GM21515 (cell line): ENCODE measurements at regions not wholly inside any gene's neighbourhood (a gene's known extent, or its start where the extent isn't known, plus 50 kb on each side); places are given as distances from the start of the nearest gene placed in this dataset.
"Not testable (repeated sequence)": the region's sequence is repeated elsewhere in the genome, so short reads cannot be mapped to it uniquely, and the experiment has no call there.

Experiments used
- ATAC-seq: cut with Tn5 transposase; IDR thresholded peaks from one replicate; pipeline ENCODE4 v1.9.1; 2021; ENCODE audit not compliant: unreplicated experiment

GRCh38 chr3:106071306-106071705 is 202.5 kb upstream of the CBLB start:
- ATAC-seq, result no peak

GRCh38 chr3:106072596-106072995 is 203.8 kb upstream of the CBLB start:
- ATAC-seq, result not testable (repeated sequence)

GRCh38 chr3:106073806-106074205 is 205.0 kb upstream of the CBLB start:
- ATAC-seq, result not testable (repeated sequence)

GRCh38 chr3:106075731-106076130 is 206.9 kb upstream of the CBLB start:
- ATAC-seq, result not testable (repeated sequence)

GRCh38 chr3:106078635-106079034 is 209.8 kb upstream of the CBLB start:
- no peak for ATAC-seq

- no peak for ATAC-seq
Measured at GRCh38 chr3:106082616-106083015, 213.8 kb upstream of the CBLB start.

- ATAC-seq, result no peak
Measured at GRCh38 chr3:106083207-106083606, 214.4 kb upstream of the CBLB start.

GRCh38 chr3:106083854-106084253 is 215.0 kb upstream of the CBLB start:
- ATAC-seq, result no peak

- ATAC-seq, result no peak
Measured at GRCh38 chr3:106086038-106086437, 217.2 kb upstream of the CBLB start.

GRCh38 chr3:106086636-106087035 is 217.8 kb upstream of the CBLB start:
- no peak for ATAC-seq

- ATAC-seq, result no peak
Measured at GRCh38 chr3:106088304-106088703, 219.5 kb upstream of the CBLB start.

- ATAC-seq, result no peak
Measured at GRCh38 chr3:106088899-106089298, 220.1 kb upstream of the CBLB start.

GRCh38 chr3:106089806-106090205 is 221.0 kb upstream of the CBLB start:
- no peak for ATAC-seq

GRCh38 chr3:106092792-106093191 is 224.0 kb upstream of the CBLB start:
- ATAC-seq, result no peak

GRCh38 chr3:106093616-106094015 is 224.8 kb upstream of the CBLB start:
- ATAC-seq, result no peak

- ATAC-seq, result no peak
Measured at GRCh38 chr3:106097817-106098435, 229.1 kb upstream of the CBLB start.

GRCh38 chr3:106103383-106103782 is 234.6 kb upstream of the CBLB start:
- ATAC-seq, result no peak

- ATAC-seq, result no peak
Measured at GRCh38 chr3:106104078-106104477, 235.3 kb upstream of the CBLB start.

GRCh38 chr3:106108925-106109324 is 240.1 kb upstream of the CBLB start:
- ATAC-seq, result no peak

GRCh38 chr3:106112561-106112960 is 243.7 kb upstream of the CBLB start:
- ATAC-seq, result not testable (repeated sequence)

GRCh38 chr3:106113747-106114146 is 244.9 kb upstream of the CBLB start:
- no peak for ATAC-seq

- no peak for ATAC-seq
Measured at GRCh38 chr3:106114220-106114619, 245.4 kb upstream of the CBLB start.

- no peak for ATAC-seq
Measured at GRCh38 chr3:106114848-106115247, 246.0 kb upstream of the CBLB start.
